HG03159 (cell line): ENCODE measurements at regions not wholly inside any gene's neighbourhood (a gene's known extent, or its start where the extent isn't known, plus 50 kb on each side); places are given as distances from the start of the nearest gene placed in this dataset.

Experiments used
- ATAC-seq: cut with Tn5 transposase; IDR thresholded peaks from one replicate; pipeline ENCODE4 v1.9.1; 2021; ENCODE audit warnings: mild to moderate bottlenecking, moderate library complexity; ENCODE audit not compliant: unreplicated experiment

GRCh38 chr5:51746023-51746422, 362.8 kb downstream of the ISL1 start:
- no peak for ATAC-seq

DNA sequence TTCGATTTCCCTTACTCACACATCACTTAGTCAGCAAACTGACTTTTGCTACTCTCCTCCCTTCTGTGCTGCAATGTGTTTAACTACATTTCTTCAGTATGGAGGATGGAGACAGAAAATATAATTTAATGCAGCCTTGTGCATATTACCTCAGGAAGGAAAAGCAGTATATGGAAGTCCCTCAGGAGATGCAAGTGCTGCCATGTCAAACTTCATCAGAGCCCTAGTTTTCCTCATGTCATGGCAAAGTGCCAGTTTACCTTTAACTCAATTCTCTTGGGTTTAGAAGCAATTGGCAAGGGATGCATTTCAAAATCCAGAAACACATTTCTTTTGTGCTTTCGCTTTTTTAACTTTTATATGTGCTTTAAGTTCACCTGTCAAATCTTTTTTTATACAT, 365.4 kb downstream of the ISL1 start:
- ATAC-seq = no peak
